ENCODE measurements at regions not wholly inside any gene's neighbourhood (a gene's known extent, or its start where the extent isn't known, plus 50 kb on each side); places are given as distances from the start of the nearest gene placed in this dataset.

- TF ChIP-seq, protein P1, sequence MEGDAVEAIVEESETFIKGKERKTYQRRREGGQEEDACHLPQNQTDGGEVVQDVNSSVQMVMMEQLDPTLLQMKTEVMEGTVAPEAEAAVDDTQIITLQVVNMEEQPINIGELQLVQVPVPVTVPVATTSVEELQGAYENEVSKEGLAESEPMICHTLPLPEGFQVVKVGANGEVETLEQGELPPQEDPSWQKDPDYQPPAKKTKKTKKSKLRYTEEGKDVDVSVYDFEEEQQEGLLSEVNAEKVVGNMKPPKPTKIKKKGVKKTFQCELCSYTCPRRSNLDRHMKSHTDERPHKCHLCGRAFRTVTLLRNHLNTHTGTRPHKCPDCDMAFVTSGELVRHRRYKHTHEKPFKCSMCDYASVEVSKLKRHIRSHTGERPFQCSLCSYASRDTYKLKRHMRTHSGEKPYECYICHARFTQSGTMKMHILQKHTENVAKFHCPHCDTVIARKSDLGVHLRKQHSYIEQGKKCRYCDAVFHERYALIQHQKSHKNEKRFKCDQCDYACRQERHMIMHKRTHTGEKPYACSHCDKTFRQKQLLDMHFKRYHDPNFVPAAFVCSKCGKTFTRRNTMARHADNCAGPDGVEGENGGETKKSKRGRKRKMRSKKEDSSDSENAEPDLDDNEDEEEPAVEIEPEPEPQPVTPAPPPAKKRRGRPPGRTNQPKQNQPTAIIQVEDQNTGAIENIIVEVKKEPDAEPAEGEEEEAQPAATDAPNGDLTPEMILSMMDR (conservative IDR thresholded peaks at IDR 0.05 in 1 of 2, IDR thresholded peaks at IDR 0.05 in 1 of 2; ENCODE audit: low read depth in 1 of 2, low read length in 2 of 2): no peak
- TF ChIP-seq EZH2 (IDR thresholded peaks at IDR 0.05; ENCODE audit: low read length, missing control alignments): no peak
Measured at GRCh38 chr12:16492240-16492639, 113.7 kb downstream of the LMO3 start.
